Calu3 (cell line): ENCODE measurements at regions not wholly inside any gene's neighbourhood (a gene's known extent, or its start where the extent isn't known, plus 50 kb on each side); places are given as distances from the start of the nearest gene placed in this dataset.
"Not testable (repeated sequence)": the region's sequence is repeated elsewhere in the genome, so short reads cannot be mapped to it uniquely, and the experiment has no call there.

Source experiments
- BruUV-seq: library from RNA; stranded (reverse); fragments of 400-500 nt; replicated peaks from 2 replicates; lab custom pipeline; 2021; lab: Mats Ljungman, UMichigan
- CTCF ChIA-PET: fragments of 300-600 bp; sonication (Branson Sonifier 250); formaldehyde crosslinking; loops from one replicate; lab custom pipeline; 2022; ENCODE audit warnings: antibody characterized with exemption; lab: Charles Lee
- DNase-seq: peaks from one replicate; pipeline ENCODE4 v3.0.0; 2022
- H3K27ac Mint-ChIP-seq: one replicate; pipeline ENCODE4 v1.8.0; 2022; ENCODE audit warnings: mixed read lengths; ENCODE audit not compliant: unreplicated experiment
- H3K27me3 Mint-ChIP-seq: one replicate; pipeline ENCODE4 v1.8.0; 2022; ENCODE audit warnings: mixed read lengths; ENCODE audit not compliant: unreplicated experiment
- H3K36me3 Mint-ChIP-seq: one replicate; pipeline ENCODE4 v1.8.0; 2022; ENCODE audit warnings: mild to moderate bottlenecking, moderate library complexity, mixed read lengths; ENCODE audit not compliant: insufficient read depth, unreplicated experiment
- H3K4me1 Mint-ChIP-seq: one replicate; pipeline ENCODE4 v1.8.0; 2022; ENCODE audit warnings: mild to moderate bottlenecking, low read depth, mixed read lengths; ENCODE audit not compliant: unreplicated experiment
- H3K4me3 Mint-ChIP-seq: one replicate; pipeline ENCODE4 v1.8.0; 2022; ENCODE audit warnings: mild to moderate bottlenecking, low read depth, moderate library complexity, mixed read lengths; ENCODE audit not compliant: unreplicated experiment
- H3K9me3 Mint-ChIP-seq: one replicate; pipeline ENCODE4 v1.8.0; 2022; ENCODE audit warnings: low read depth, mixed read lengths; ENCODE audit not compliant: unreplicated experiment
- CTCF ChIP-seq: fragments of 200-600 bp; IDR thresholded peaks from one replicate; pipeline ENCODE4 v1.8.0; 2022; ENCODE audit warnings: antibody characterized with exemption; ENCODE audit not compliant: unreplicated experiment
- intact Hi-C: fragments of 100-400 bp; cut with micrococcal nuclease; formaldehyde crosslinking; loops from one replicate; pipeline ENCODE4 v1.10.0; 2022; ENCODE audit not compliant: unreplicated experiment

DNA sequence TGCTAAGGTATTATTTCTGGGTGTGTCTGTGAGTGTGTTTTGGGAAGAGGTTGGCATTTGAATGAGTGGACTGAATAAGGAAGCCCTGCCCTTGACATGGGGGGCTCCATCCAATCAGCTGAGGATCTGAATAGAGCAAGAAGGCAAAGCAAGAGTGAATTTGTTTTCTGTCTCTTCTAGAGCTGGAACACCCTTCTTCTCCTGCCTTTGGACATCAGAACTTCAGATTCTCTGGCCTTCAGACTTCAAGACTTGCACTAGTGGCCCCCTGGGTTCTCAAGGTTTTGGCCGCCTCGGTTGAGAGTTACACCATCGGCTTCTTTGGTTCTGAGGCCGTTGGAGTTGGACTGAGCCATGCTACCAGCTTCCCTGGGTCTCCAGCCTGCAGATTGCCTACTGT is 448.6 kb downstream of the SHISA9 start:
- Mint-ChIP-seq H3K4me3 (no peak overlapping the region), H3K4me1 (no peaks in the 10 kb centered on the region), H3K27me3 (no peaks in the 10 kb centered on the region), H3K27ac (no peak overlapping the region), H3K9me3 (peaks cover 24% of the 10 kb centered on the region), H3K36me3 (no peaks in the 10 kb centered on the region)
- no peak for DNase-seq
- CTCF ChIA-PET, result no interaction called here
- no TSS peak for BruUV-seq
- intact Hi-C loops, result no loop called here
- TF ChIP-seq CTCF, result no peak

DNA sequence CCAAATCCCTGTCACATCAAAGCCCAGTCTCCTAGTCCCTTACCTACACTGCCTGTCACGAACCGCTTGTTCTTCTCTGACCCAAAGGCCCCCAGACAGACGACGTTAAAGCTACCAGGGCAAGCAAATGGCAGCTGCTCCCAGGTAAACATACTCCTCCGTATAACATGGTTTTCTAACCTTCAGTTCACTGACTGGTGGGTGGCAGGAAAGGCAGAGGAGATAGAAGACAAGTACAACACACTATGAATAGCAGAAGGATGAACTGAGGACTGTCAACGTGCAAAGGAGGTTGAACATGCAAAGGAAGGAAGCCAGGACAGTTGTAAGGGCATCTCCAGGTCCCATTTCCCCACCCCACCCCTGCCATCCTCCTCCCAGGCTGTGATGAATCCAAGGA is 449.8 kb downstream of the SHISA9 start:
- DNase-seq, result no peak
- H3K27ac Mint-ChIP-seq, result no peak overlapping the region
- peaks cover 22% of the 10 kb centered on the region for H3K9me3 Mint-ChIP-seq
- H3K4me1 Mint-ChIP-seq, result no peaks in the 10 kb centered on the region
- no peaks in the 10 kb centered on the region for H3K36me3 Mint-ChIP-seq
- TF ChIP-seq CTCF, result no peak
- no peak overlapping the region for H3K4me3 Mint-ChIP-seq
- intact Hi-C loops, result no loop called here
- CTCF ChIA-PET, result no interaction called here
- no peaks in the 10 kb centered on the region for H3K27me3 Mint-ChIP-seq
- BruUV-seq, result no TSS peak

GRCh38 chr16:13351601-13352217 is 450.3 kb downstream of the SHISA9 start:
- CTCF ChIA-PET, result interaction anchor here (0.8 kb wide), 1 partner anchor 34 kb away, joined by 4 read pairs; no protein-coding TSS in a partner anchor
- Mint-ChIP-seq H3K9me3 (peaks cover 22% of the 10 kb centered on the region), H3K4me3 (no peak overlapping the region), H3K4me1 (no peaks in the 10 kb centered on the region), H3K27me3 (no peaks in the 10 kb centered on the region), H3K27ac (no peak overlapping the region), H3K36me3 (no peaks in the 10 kb centered on the region)
- intact Hi-C loops, result no loop called here
- BruUV-seq, result no TSS peak
- no peak for TF ChIP-seq CTCF
- no peak for DNase-seq

- H3K36me3 Mint-ChIP-seq, H3K27me3 Mint-ChIP-seq, CTCF ChIA-PET, H3K27ac Mint-ChIP-seq, DNase-seq, intact Hi-C loops, H3K4me3 Mint-ChIP-seq, BruUV-seq, H3K4me1 Mint-ChIP-seq: not testable (repeated sequence)
- H3K9me3 Mint-ChIP-seq, result peaks cover 25% of the 10 kb centered on the region
Measured at GRCh38 chr16:13352796-13353195, 451.4 kb downstream of the SHISA9 start.

DNA sequence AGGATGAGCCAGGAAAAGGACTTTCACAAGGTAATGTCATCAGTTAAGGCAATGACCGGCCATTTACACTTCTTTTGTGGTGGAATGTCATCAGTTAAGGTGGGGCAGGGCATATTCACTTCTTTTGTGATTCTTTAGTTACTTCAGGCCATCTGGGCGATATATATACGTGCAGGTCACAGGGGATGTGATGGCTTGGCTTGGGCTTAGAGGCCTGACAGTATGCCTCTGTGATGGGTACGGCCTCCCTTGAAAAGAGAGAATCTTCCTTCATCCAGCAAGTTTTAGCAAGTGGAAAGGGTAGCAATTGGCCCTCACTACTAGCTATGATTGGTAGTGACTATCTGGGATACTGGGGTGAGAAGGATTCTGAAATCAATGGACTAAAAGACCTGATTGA is 456.4 kb downstream of the SHISA9 start:
- H3K4me3 Mint-ChIP-seq, H3K36me3 Mint-ChIP-seq, H3K27me3 Mint-ChIP-seq, H3K4me1 Mint-ChIP-seq, H3K27ac Mint-ChIP-seq, BruUV-seq, CTCF ChIA-PET, intact Hi-C loops, DNase-seq: not testable (repeated sequence)
- H3K9me3 Mint-ChIP-seq, result peaks cover 36% of the 10 kb centered on the region
